GM21381 (cell line): ENCODE measurements at regions not wholly inside any gene's neighbourhood (a gene's known extent, or its start where the extent isn't known, plus 50 kb on each side); places are given as distances from the start of the nearest gene placed in this dataset.
"Not testable (repeated sequence)": the region's sequence is repeated elsewhere in the genome, so short reads cannot be mapped to it uniquely, and the experiment has no call there.

ENCODE experiments used
- ATAC-seq: cut with Tn5 transposase; IDR thresholded peaks from one replicate; pipeline ENCODE4 v1.9.1; 2021; ENCODE audit warnings: mild to moderate bottlenecking, moderate library complexity; ENCODE audit not compliant: unreplicated experiment

GRCh38 chr5:113719549-113719948 is 206.1 kb downstream of the YTHDC2 start:
- ATAC-seq = no peak

DNA sequence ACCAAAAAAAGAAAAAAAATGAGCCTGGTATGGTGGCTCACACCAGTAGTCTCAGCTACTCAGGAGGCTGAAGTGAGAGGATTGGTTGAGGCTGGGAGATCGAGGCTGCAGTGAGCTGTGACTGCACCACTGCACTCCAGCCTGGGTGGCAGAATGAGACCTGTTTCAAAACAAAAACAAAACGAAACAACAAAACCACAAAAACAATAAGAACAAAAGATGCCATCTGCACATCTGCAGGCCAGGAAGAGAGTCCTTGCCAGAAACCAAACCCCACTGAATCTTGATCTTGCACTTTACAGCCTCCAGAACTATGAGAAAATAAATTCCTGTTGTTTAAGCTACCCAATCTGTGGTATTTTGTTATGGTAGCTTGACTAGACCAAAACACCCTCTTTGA is 207.7 kb downstream of the YTHDC2 start:
- no peak for ATAC-seq

GRCh38 chr5:113723021-113723420 is 209.5 kb downstream of the YTHDC2 start:
- no peak for ATAC-seq

GRCh38 chr5:113735751-113736150 is 222.3 kb downstream of the YTHDC2 start:
- no peak for ATAC-seq

DNA sequence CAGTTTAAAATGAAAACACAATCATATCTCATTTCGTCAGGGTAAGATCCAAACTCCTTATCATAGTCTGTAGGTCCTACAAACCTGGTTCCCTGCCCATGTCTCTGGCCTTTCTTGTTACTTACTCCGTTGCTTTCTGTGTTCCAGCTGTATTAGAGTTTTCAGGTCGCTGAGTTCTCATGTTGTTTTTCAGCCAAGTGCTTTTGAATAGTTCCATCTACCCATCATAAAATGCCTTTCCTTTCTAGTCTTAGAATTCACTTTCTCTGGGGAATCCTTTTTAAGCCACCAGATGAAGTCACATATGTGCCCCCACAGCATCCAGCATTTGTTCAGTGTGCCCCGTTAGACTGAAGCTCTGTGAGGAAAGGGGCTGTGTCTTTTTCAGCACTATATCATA is 228.7 kb downstream of the YTHDC2 start:
- no peak for ATAC-seq

DNA sequence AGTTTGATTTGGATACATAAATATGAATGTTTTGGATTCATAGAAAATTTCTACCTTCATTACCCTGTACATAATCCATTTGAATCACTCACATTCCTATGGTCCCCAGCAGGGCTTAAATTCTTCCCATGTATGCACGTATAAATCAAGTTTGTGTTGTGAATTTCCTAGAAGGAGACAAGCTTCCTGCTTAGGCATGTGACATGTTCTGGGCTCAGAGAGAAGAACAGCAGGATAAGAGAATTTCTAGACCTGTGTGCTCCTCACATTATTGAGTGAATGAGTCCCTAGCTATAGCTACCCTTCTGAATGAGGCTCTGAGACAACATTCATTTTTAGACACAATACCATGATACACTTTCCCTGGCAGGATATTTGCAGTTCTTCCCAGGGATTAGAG is 229.1 kb downstream of the YTHDC2 start:
- no peak for ATAC-seq

- ATAC-seq = no peak
These were observed 234.9 kb downstream of the YTHDC2 start for GRCh38 chr5:113748403-113748802.

- ATAC-seq = no peak
These were observed 235.8 kb downstream of the YTHDC2 start for GRCh38 chr5:113749334-113749733.

- not testable (repeated sequence) for ATAC-seq
These were observed 239.7 kb downstream of the YTHDC2 start for GRCh38 chr5:113753182-113753581.

DNA sequence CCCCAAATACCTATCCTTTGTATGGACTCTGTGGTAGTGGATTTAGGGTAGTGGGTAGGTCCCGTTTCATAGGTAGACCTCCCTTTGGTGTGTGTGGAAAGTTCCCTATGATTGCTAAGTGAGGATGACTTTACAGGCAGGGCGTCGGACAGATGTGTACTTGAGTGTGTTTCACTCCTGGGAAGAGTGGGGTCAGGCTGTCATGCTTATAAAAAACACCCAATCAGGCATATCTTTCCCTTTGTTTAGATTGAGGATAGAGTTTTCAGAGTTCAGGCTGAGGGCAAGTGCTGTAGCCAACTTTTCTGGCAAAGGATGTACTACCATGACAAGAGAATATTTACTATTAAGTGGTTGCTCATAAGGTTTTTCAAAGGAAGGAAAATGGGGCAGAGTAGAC is 242.0 kb downstream of the YTHDC2 start:
- ATAC-seq = no peak

- no peak for ATAC-seq
These were observed 244.0 kb downstream of the YTHDC2 start for GRCh38 chr5:113757508-113757907.

DNA sequence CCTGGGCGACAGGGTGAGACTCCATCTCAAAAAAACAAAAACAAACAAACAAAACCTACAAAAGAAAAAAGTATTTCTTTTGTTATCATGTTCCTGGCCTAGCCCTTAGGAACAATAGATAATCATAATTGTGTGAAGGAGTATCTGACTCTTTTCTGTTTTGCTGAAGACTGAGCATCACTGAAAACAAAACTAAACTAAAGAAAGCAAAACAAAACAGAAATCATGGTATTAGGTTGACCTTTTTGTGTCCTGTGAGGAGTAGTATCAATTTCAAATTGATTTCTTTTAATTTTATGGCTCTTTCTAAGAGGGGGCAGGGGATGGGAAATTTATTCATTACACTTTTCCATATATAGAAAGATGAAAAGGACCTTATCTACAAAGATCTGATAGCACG is 246.0 kb downstream of the YTHDC2 start:
- no peak for ATAC-seq

DNA sequence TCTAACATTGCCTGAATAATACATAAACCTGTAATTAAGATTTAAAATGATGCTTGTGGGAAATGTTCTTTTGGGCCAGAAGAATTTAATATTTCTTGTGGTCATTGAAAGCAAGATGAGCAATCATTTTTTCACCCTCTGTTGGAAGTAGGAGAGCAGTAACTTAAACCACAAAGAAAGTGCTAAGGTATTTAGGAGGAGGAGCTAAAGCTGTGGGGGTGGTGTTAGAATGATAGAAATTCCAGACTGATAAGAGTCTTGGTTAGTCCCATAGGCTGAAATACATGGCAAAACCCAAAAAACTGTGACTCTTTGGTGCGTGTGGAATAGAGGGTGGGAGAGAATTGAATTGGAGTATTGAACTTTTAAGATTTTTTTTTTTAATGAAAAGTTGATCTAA is 247.0 kb downstream of the YTHDC2 start:
- no peak for ATAC-seq

- no peak for ATAC-seq
These were observed 248.1 kb downstream of the YTHDC2 start for GRCh38 chr5:113761594-113761993.

GRCh38 chr5:113764382-113764781 is 250.9 kb downstream of the YTHDC2 start:
- ATAC-seq = no peak

DNA sequence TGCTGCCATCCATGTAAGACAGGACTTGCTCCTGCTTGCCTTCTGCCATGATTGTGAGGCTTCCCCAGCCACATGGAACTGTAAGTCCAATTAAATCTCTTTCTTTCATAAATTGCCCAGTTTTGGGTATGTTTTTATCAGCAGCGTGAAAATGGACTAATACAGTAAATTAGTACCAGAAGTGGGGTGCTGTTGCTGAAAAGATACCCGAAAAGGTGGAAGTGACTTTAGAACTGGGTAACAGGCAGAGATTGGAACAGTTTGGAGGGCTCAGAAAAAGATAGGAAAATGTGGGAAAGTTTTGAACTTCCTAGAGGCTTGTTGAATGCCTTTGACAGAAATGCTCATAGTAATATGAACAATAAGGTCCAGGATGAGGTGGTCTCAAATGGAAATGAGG is 253.3 kb downstream of the YTHDC2 start:
- ATAC-seq = not testable (repeated sequence)

DNA sequence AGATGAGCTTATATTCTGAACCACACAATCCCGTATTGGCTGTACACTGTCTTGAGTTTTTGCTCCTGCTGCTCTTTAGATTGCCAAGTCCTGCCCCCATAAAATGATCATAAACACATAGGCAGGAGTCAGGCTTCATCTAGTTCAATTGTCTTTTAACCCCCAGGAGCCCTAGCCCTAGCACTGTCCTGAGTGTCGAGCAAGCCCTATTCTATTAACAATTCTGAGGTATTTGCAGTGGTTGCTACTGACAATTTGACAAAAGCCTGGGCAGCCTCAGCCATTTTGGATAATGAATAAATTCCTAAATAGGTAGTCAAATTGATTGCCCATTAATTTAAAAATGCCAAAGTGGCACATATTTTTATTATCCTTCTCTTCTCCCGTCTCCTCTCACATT is 257.2 kb downstream of the YTHDC2 start:
- no peak for ATAC-seq

- ATAC-seq = peak; percentile 73
These were observed 258.0 kb downstream of the YTHDC2 start for GRCh38 chr5:113771483-113771882.

DNA sequence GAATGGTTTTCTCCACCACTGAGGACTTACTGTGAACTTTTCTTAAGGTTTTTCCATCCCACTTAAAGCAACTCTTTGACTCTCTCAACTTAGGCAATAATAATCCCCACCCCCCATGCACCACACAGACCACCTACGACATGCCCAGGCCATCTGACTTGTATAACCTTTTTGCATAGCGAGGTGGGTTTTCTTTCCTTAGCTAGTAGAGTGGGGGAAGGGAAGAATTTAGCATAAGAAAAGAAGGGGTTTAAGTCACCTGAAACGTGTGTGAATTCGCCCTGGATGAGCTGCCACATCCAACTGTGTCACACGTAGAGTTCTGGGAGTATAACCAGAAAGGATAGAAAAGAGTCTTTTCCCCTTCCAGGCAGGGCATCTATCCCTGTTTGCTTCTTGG is 262.7 kb downstream of the YTHDC2 start:
- no peak for ATAC-seq

DNA sequence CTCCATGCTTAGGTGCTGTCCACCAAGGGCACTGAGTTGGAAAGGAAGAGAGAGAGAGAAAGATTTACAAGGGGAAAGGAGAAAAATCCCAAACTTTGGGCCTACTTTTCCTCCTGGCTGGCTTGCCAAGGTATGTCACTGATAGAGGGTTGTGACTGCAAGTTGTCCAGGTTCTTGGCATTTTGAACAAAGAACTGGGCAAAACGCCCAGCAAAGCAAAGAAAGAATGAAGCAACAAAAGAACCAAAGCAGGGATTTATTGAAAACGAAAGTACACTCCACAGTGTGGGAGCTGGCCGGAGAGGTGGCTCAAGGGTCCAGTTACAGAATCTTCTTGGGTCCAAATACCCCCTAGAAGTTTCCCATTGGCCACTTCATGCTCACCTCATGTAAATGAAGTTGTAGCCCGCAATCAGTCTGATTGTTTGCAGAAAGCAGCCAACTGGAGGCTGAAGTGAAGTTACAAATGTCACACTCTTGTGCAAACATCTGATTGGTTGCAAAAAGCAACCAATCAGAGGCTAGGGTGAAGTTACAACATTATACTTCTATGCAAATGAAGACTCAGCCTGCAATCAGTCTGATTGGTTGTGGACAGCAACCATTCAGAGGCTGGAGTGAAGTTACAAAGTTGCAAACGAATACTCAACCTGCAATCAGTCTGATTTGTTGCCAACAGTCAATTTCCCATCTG is 263.5 kb downstream of the YTHDC2 start:
- no peak for ATAC-seq

GRCh38 chr5:113778147-113778546 is 264.7 kb downstream of the YTHDC2 start:
- ATAC-seq = no peak

DNA sequence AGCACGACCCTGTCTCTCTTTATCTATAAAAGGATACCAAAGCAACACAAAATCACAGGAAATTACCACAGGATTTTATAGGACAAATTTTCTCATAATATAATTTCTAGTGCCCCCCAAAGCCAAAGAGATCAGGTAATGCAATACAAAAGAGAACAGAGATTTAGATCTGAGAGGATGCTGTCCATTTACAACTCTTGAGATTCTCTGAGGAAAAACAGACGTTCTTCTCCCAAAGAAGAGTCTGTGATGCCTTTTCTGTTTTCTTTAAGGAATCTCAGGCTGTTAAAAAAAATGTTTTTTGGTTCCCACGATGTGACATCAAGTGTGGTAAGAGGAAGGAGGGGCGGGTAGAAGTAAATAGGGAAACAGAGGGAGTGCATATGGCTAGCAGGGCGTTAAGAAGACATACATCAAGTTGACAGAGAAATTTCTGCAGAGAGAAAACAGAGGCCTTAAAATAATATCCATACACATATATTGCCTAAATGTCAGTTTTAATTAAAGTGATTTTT is 274.7 kb downstream of the YTHDC2 start:
- ATAC-seq = no peak

- ATAC-seq = no peak
These were observed 276.3 kb downstream of the YTHDC2 start for GRCh38 chr5:113789769-113790168.
